WERI-Rb-1 (cell line): ENCODE measurements at regions not wholly inside any gene's neighbourhood (a gene's known extent, or its start where the extent isn't known, plus 50 kb on each side); places are given as distances from the start of the nearest gene placed in this dataset.
"Not testable (repeated sequence)": the region's sequence is repeated elsewhere in the genome, so short reads cannot be mapped to it uniquely, and the experiment has no call there.

ENCODE experiments used
- DNase-seq: peaks from one replicate; pipeline ENCODE4 v3.0.0-alpha.2; 2020
- H3K27ac ChIP-seq: fragments of 250-450 bp; sonication (Bioruptor Pico); 2 replicates; pipeline ENCODE4 v1.5.1; 2020; ENCODE audit warnings: mild to moderate bottlenecking, moderate library complexity
- H3K27me3 ChIP-seq: fragments of 250-450 bp; sonication (Bioruptor Pico); 2 replicates; pipeline ENCODE4 v1.5.1; 2021; ENCODE audit warnings: mild to moderate bottlenecking, low read depth, moderate library complexity; ENCODE audit not compliant: insufficient read depth, severe bottlenecking
- H3K36me3 ChIP-seq: fragments of 250-450 bp; sonication (Bioruptor Pico); 2 replicates; pipeline ENCODE4 v1.5.1; 2020; ENCODE audit warnings: mild to moderate bottlenecking, moderate library complexity
- H3K4me3 ChIP-seq: 2 replicates; pipeline ENCODE4 v1.5.1; 2011; ENCODE audit warnings: low read depth, mild to moderate bottlenecking, control low read depth, low read length
- H3K9me3 ChIP-seq: fragments of 250-450 bp; sonication (Bioruptor Pico); 2 replicates; pipeline ENCODE4 v1.5.1; 2021; ENCODE audit warnings: mild to moderate bottlenecking, moderate library complexity; ENCODE audit not compliant: severe bottlenecking
- CTCF ChIP-seq: IDR thresholded peaks from 2 replicates; pipeline ENCODE4 v1.5.1; 2011; ENCODE audit warnings: low read depth, mild to moderate bottlenecking, control low read depth, inconsistent platforms, low read length

GRCh38 chr21:17690078-17690494 lies 77.4 kb upstream of the BTG3 start:
- H3K4me3 ChIP-seq = no peak overlapping the region
- H3K36me3 ChIP-seq = no peaks in the 10 kb centered on the region
- no peak for TF ChIP-seq CTCF
- H3K9me3 ChIP-seq = peaks cover 2% of the 10 kb centered on the region
- DNase-seq = no peak
- no peaks in the 10 kb centered on the region for H3K27me3 ChIP-seq
- no peak overlapping the region for H3K27ac ChIP-seq

GRCh38 chr21:17688912-17689874 lies 76.5 kb upstream of the BTG3 start:
- H3K4me3 ChIP-seq = no peak overlapping the region
- DNase-seq = peak; percentile 35
- no peaks in the 10 kb centered on the region for H3K27me3 ChIP-seq
- peaks cover 2% of the 10 kb centered on the region for H3K9me3 ChIP-seq
- no peak overlapping the region for H3K27ac ChIP-seq
- no peaks in the 10 kb centered on the region for H3K36me3 ChIP-seq
- TF ChIP-seq CTCF = peak; percentile 48

DNA sequence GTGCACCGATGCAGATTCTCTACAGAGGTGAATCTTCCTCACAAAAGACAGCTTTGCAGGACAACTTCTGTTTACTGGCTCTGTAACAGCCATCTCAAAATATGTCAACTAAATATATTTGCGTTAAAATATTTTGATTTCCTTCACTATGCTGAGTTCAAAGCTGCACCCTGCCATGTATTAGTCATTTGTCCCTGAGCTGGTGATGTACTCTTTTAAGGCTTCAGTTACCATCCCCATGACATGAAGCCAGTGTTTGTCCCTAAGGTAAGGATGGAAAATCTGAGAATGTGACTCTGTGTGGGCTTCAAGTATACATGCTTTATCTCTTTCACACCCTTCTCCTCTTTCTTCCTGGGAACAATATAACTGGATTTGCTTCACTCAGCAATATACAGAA lies 70.2 kb upstream of the BTG3 start:
- H3K27ac ChIP-seq = no peak overlapping the region
- DNase-seq = no peak
- TF ChIP-seq CTCF = no peak
- no peaks in the 10 kb centered on the region for H3K36me3 ChIP-seq
- H3K27me3 ChIP-seq = no peaks in the 10 kb centered on the region
- H3K9me3 ChIP-seq = no peaks in the 10 kb centered on the region
- no peak overlapping the region for H3K4me3 ChIP-seq

DNA sequence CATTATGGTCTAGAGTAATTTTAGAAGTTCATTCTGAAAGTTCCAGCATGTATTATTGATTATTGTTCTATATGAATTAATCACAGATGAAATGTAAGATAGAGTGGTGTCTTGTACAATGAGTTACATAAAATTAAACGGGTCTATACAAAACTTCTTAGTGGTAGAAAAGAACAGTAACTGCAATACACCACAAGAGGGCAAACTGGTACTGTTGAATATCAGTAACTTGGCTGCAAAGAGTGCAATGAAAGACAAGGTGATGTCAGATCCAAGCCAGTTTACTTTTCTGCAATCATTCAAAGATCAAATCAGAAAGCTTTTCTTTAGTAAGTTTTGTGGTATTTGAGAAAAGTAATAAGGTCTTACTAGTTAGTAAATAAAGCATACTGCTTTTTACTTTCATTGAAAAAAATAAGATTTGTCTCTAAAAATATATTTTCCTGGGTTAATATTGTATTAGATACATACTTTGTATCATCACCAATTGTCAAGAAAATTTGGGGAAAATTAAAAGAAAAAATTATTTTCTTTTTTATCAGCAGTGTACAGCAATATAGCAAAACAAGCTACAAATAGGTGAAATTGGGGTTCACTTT lies 66.4 kb upstream of the BTG3 start:
- DNase-seq = no peak
- Histone ChIP-seq H3K27me3 (no peaks in the 10 kb centered on the region), H3K27ac (no peak overlapping the region), H3K4me3 (no peak overlapping the region), H3K36me3 (no peaks in the 10 kb centered on the region), H3K9me3 (no peaks in the 10 kb centered on the region)
- TF ChIP-seq CTCF = peak; percentile 57

- H3K9me3 ChIP-seq, H3K27me3 ChIP-seq, H3K36me3 ChIP-seq, DNase-seq, H3K4me3 ChIP-seq, H3K27ac ChIP-seq: not testable (repeated sequence)
Observed at GRCh38 chr21:17676930-17677329, 64.2 kb upstream of the BTG3 start.

- no peaks in the 10 kb centered on the region for H3K27me3 ChIP-seq
- H3K9me3 ChIP-seq = no peaks in the 10 kb centered on the region
- H3K4me3 ChIP-seq = no peak overlapping the region
- H3K27ac ChIP-seq = no peak overlapping the region
- TF ChIP-seq CTCF = no peak
- no peak for DNase-seq
- no peaks in the 10 kb centered on the region for H3K36me3 ChIP-seq
Observed at GRCh38 chr21:17674106-17674505, 61.4 kb upstream of the BTG3 start.
